Left lung (tissue), 4 donors: ENCODE measurements at regions not wholly inside any gene's neighbourhood (a gene's known extent, or its start where the extent isn't known, plus 50 kb on each side); places are given as distances from the start of the nearest gene placed in this dataset.

Source experiments
- ATAC-seq: fragments of 200-7000 bp; cut with Tn5 transposase; one replicate; pipeline ENCODE4 v1.9.1; 2020; ENCODE audit warnings: moderate library complexity
- DNase-seq, 4 donors: peaks; one replicate each; pipeline ENCODE4 v3.0.0-alpha.2; 2013 to 2020
- H3K27ac ChIP-seq, 2 donors: fragments of 200-600 bp; sonication (generic) in 1 of 2; one replicate each; pipeline versions ENCODE4 v1.5.0 to v1.8.0; 2020 to 2021
- H3K27me3 ChIP-seq, 2 donors: fragments of 200-600 bp; sonication (generic) in 1 of 2; one replicate each; pipeline versions ENCODE4 v1.5.0 to v1.8.0; 2020 to 2021
- H3K36me3 ChIP-seq, 2 donors: fragments of 200-600 bp; sonication (generic) in 1 of 2; one replicate each; pipeline versions ENCODE4 v1.5.0 to v1.8.0; 2020 to 2021
- H3K4me1 ChIP-seq, 2 donors: fragments of 200-600 bp; one replicate each; pipeline ENCODE4 v1.8.0; 2021
- H3K4me3 ChIP-seq, 2 donors: fragments of 200-600 bp; sonication (generic) in 1 of 2; one replicate each; pipeline versions ENCODE4 v1.5.0 to v1.8.0; 2020 to 2021; ENCODE audit warnings: mild to moderate bottlenecking in 1 of 2
- H3K9me3 ChIP-seq, 2 donors: fragments of 200-600 bp; sonication (generic) in 1 of 2; one replicate each; pipeline versions ENCODE4 v1.5.0 to v1.8.0; 2020 to 2021
- CTCF ChIP-seq, 2 donors: fragments of 200-600 bp; sonication (generic) in 1 of 2; IDR thresholded peaks; one replicate each; pipeline versions ENCODE4 v1.5.0 to v1.8.0; 2021; ENCODE audit warnings: antibody characterized with exemption in 2 of 2
- intact Hi-C, 2 donors: fragments of 100-400 bp; cut with DNase I; formaldehyde crosslinking; loops; one replicate each; pipeline versions ENCODE4 v1.11.2 to v1.14.2; 2022
- donor health status: DM: no; HTN: yes; CAD: no.
- donor health status: DM: no; HTN: no; CAD: no.

- Histone ChIP-seq H3K27me3 (no peaks in the 10 kb centered on the region), H3K4me1 (no peaks in the 10 kb centered on the region), H3K9me3 (peaks cover 0 to 4% of the 10 kb centered on the region in 2 donors), H3K36me3 (no peaks in the 10 kb centered on the region), H3K4me3 (no peak overlapping the region), H3K27ac (peak overlapping the region in 1 of 2 donors; percentile 57)
- DNase-seq, result peak in 1 of 4 donors; percentile 38
- peak; percentile 93 for ATAC-seq
- TF ChIP-seq CTCF (IDR thresholded peaks at IDR 0.05), result no peak
- intact Hi-C loops, result no loop called here
Observed at GRCh38 chr5:114658194-114658593, 296.3 kb downstream of the KCNN2 start.

GRCh38 chr5:114657342-114658130, 295.7 kb downstream of the KCNN2 start:
- Histone ChIP-seq H3K27ac (peak overlapping the region; percentile 57 to 70), H3K4me1 (no peaks in the 10 kb centered on the region), H3K36me3 (no peaks in the 10 kb centered on the region), H3K27me3 (no peaks in the 10 kb centered on the region), H3K9me3 (no peaks in the 10 kb centered on the region), H3K4me3 (no peak overlapping the region)
- ATAC-seq (peak; percentile 78), DNase-seq (no peak)
- intact Hi-C loops, result no loop called here
- TF ChIP-seq CTCF (IDR thresholded peaks at IDR 0.05), result no peak

GRCh38 chr5:114649878-114650277, 288.0 kb downstream of the KCNN2 start:
- H3K27me3 ChIP-seq, result no peaks in the 10 kb centered on the region
- H3K9me3 ChIP-seq, result no peaks in the 10 kb centered on the region
- no peak overlapping the region for H3K27ac ChIP-seq
- ATAC-seq, result no peak
- no peak for DNase-seq
- no peak for TF ChIP-seq CTCF (IDR thresholded peaks at IDR 0.05)
- intact Hi-C loops, result no loop called here
- no peaks in the 10 kb centered on the region for H3K36me3 ChIP-seq
- no peaks in the 10 kb centered on the region for H3K4me1 ChIP-seq
- no peak overlapping the region for H3K4me3 ChIP-seq

GRCh38 chr5:114648940-114649339, 287.1 kb downstream of the KCNN2 start:
- DNase-seq (no peak), ATAC-seq (no peak)
- no peak for TF ChIP-seq CTCF (IDR thresholded peaks at IDR 0.05)
- Histone ChIP-seq H3K4me3 (no peak overlapping the region), H3K4me1 (no peaks in the 10 kb centered on the region), H3K36me3 (no peaks in the 10 kb centered on the region), H3K27ac (no peak overlapping the region), H3K9me3 (peaks cover 0 to 7% of the 10 kb centered on the region in 2 donors), H3K27me3 (no peaks in the 10 kb centered on the region)
- intact Hi-C loops, result no loop called here

GRCh38 chr5:114644576-114644975, 282.7 kb downstream of the KCNN2 start:
- Histone ChIP-seq H3K27me3 (no peaks in the 10 kb centered on the region), H3K36me3 (no peaks in the 10 kb centered on the region), H3K27ac (no peak overlapping the region), H3K4me1 (no peaks in the 10 kb centered on the region), H3K9me3 (peaks cover 0 to 28% of the 10 kb centered on the region in 2 donors), H3K4me3 (no peak overlapping the region)
- intact Hi-C loops, result no loop called here
- no peak for TF ChIP-seq CTCF (IDR thresholded peaks at IDR 0.05)
- ATAC-seq, result no peak
- DNase-seq, result no peak
